Activated CD8-positive, alpha-beta T cell treated with anti-CD3 and anti-CD28 coated beads for 36 hours (primary cell): ENCODE measurements at regions not wholly inside any gene's neighbourhood (a gene's known extent, or its start where the extent isn't known, plus 50 kb on each side); places are given as distances from the start of the nearest gene placed in this dataset.

Source experiments
- ATAC-seq: fragments of 200-7000 bp; cut with Tn5 transposase; one replicate; pipeline ENCODE4 v1.10.0; 2021; ENCODE audit warnings: mild to moderate bottlenecking, moderate library complexity
- CTCF ChIA-PET: fragments of 350-600 bp; sonication (Branson Sonifier 250); formaldehyde crosslinking; loops from one replicate; lab custom pipeline; 2021; ENCODE audit warnings: antibody characterized with exemption; lab: Charles Lee
- POLR2A ChIA-PET: fragments of 350-600 bp; sonication (Branson Sonifier 250); formaldehyde crosslinking; loops from one replicate; lab custom pipeline; 2021; ENCODE audit warnings: antibody characterized with exemption; lab: Charles Lee
- DNase-seq: peaks from one replicate; pipeline ENCODE4 v3.0.0-alpha.2; 2020
- H3K27ac Mint-ChIP-seq: one replicate; pipeline ENCODE4 v1.8.0; 2021; ENCODE audit warnings: mild to moderate bottlenecking, mixed read lengths
- H3K27me3 Mint-ChIP-seq: one replicate; pipeline ENCODE4 v1.8.0; 2021; ENCODE audit warnings: mixed read lengths
- H3K36me3 Mint-ChIP-seq: one replicate; pipeline ENCODE4 v1.8.0; 2021; ENCODE audit warnings: low read depth, mixed read lengths
- H3K4me1 Mint-ChIP-seq: one replicate; pipeline ENCODE4 v1.8.0; 2021; ENCODE audit warnings: low read depth, mixed read lengths
- H3K4me3 Mint-ChIP-seq: one replicate; pipeline ENCODE4 v1.8.0; 2021; ENCODE audit warnings: mild to moderate bottlenecking, moderate library complexity, mixed read lengths
- H3K9me3 Mint-ChIP-seq: one replicate; pipeline ENCODE4 v1.8.0; 2021; ENCODE audit warnings: mixed read lengths
- CTCF ChIP-seq: fragments of 200-600 bp; IDR thresholded peaks from one replicate; pipeline ENCODE4 v1.8.0; 2022; ENCODE audit warnings: antibody characterized with exemption, mild to moderate bottlenecking
- intact Hi-C: fragments of 100-400 bp; cut with micrococcal nuclease; formaldehyde crosslinking; loops from one replicate; pipeline ENCODE4 v1.10.0; 2022

- H3K36me3 Mint-ChIP-seq, result no peaks in the 10 kb centered on the region
- peaks cover 7% of the 10 kb centered on the region for H3K9me3 Mint-ChIP-seq
- POLR2A ChIA-PET, result no interaction called here
- H3K27ac Mint-ChIP-seq, result no peak overlapping the region
- TF ChIP-seq CTCF, result no peak
- H3K4me3 Mint-ChIP-seq, result no peak overlapping the region
- CTCF ChIA-PET, result no interaction called here
- H3K27me3 Mint-ChIP-seq, result no peaks in the 10 kb centered on the region
- DNase-seq (no peak), ATAC-seq (no peak)
- H3K4me1 Mint-ChIP-seq, result no peaks in the 10 kb centered on the region
- intact Hi-C loops, result no loop called here
These were observed 550.2 kb downstream of the PYDC2 start for GRCh38 chr3:192011137-192011536.

DNA sequence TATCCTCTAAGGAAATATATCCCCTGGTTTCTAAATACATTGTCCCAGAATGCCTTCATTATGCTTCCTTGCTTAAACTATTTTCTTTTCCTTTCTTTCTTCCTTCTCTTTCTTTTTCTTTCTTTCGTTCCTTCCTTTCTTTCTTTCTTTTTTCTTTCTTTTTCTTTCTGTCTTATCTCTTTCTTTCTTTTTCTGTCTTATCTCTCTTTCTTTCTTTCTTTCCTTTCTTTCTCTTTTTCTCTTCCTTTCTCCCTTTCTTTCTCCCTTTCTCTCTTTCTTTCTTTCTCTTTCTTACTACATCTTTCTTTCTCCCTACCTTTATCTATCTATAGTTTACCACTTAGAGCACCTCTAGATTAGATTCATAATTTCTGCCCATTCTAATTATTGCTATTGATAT, 552.1 kb downstream of the PYDC2 start:
- Mint-ChIP-seq H3K27ac (no peak overlapping the region), H3K27me3 (no peaks in the 10 kb centered on the region), H3K9me3 (peaks cover 7% of the 10 kb centered on the region), H3K36me3 (no peaks in the 10 kb centered on the region), H3K4me1 (no peaks in the 10 kb centered on the region), H3K4me3 (no peak overlapping the region)
- intact Hi-C loops, result no loop called here
- ATAC-seq (no peak), DNase-seq (no peak)
- CTCF ChIA-PET, result no interaction called here
- POLR2A ChIA-PET, result no interaction called here
- no peak for TF ChIP-seq CTCF

DNA sequence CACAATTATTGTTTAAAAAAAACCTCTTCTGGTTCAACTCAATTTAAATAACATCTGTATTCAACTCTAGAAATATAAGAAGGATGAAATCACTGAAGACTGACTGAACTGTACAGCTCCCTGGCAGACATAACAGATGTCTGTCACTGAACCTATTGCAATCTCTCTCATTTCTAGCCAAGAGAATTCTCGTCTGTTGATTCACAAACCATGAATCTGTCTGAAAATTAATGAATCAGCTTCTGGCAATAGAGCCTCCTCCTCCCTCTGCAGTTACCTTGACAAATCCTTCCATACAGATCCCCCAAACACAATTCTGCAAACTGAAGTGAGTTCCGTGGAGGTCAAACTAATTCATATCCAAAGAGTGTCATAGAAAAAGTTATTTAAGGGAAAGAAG, 561.4 kb downstream of the PYDC2 start:
- H3K36me3 Mint-ChIP-seq, result no peaks in the 10 kb centered on the region
- no peak for TF ChIP-seq CTCF
- H3K4me3 Mint-ChIP-seq, result no peak overlapping the region
- DNase-seq, result no peak
- intact Hi-C loops, result no loop called here
- no peaks in the 10 kb centered on the region for H3K27me3 Mint-ChIP-seq
- ChIA-PET POLR2A (no interaction called here), CTCF (no interaction called here)
- H3K4me1 Mint-ChIP-seq, result no peaks in the 10 kb centered on the region
- ATAC-seq, result no peak
- H3K27ac Mint-ChIP-seq, result no peak overlapping the region
- peaks cover 2% of the 10 kb centered on the region for H3K9me3 Mint-ChIP-seq

- ATAC-seq (no peak), DNase-seq (no peak)
- no peak overlapping the region for H3K4me3 Mint-ChIP-seq
- intact Hi-C loops, result no loop called here
- TF ChIP-seq CTCF, result no peak
- H3K9me3 Mint-ChIP-seq, result peaks cover 3% of the 10 kb centered on the region
- ChIA-PET POLR2A (no interaction called here), CTCF (no interaction called here)
- no peaks in the 10 kb centered on the region for H3K4me1 Mint-ChIP-seq
- no peak overlapping the region for H3K27ac Mint-ChIP-seq
- no peaks in the 10 kb centered on the region for H3K27me3 Mint-ChIP-seq
- H3K36me3 Mint-ChIP-seq, result no peaks in the 10 kb centered on the region
These were observed 563.8 kb downstream of the PYDC2 start for GRCh38 chr3:192024751-192025150.

DNA sequence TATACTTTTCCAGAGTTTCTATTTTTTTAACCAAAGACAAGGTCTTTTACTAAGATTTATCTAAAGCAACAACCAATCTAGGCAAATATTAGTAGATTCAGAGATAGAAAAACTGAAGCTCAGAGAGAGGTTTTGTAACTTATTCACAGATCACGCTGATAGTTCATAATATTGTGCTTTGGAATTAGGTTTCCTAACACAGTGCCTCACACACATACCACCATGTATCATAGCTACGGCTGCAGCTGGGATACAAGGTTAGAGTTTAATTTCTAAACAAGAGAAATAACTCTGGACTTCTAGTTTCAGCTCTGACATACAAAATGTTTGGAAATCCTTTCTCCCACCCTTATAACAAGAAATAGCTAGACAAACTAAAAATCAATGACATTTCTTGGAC, 565.7 kb downstream of the PYDC2 start:
- Mint-ChIP-seq H3K9me3 (peaks cover 3% of the 10 kb centered on the region), H3K27ac (no peak overlapping the region), H3K4me3 (no peak overlapping the region), H3K36me3 (no peaks in the 10 kb centered on the region), H3K27me3 (no peaks in the 10 kb centered on the region), H3K4me1 (no peaks in the 10 kb centered on the region)
- DNase-seq (no peak), ATAC-seq (no peak)
- POLR2A ChIA-PET, result no interaction called here
- intact Hi-C loops, result no loop called here
- CTCF ChIA-PET, result no interaction called here
- TF ChIP-seq CTCF, result no peak
